ENCODE measurements at regions not wholly inside any gene's neighbourhood (a gene's known extent, or its start where the extent isn't known, plus 50 kb on each side); places are given as distances from the start of the nearest gene placed in this dataset.

GRCh38 chr6:15922510-15923250 is 206.2 kb upstream of the MYLIP start (continued):
- TF ChIP-seq ZBTB33 (IDR thresholded peaks at IDR 0.05; ENCODE audit: borderline replicate concordance, low read depth) (no peak), JUND (IDR thresholded peaks at IDR 0.05) (no peak; the same call in none of the 2 replicates), CHD2 (IDR thresholded peaks at IDR 0.05; ENCODE audit: low read length, partially characterized antibody) (no peak), RAD21 (IDR thresholded peaks at IDR 0.05; ENCODE audit: low read length) (no peak), EZH2phosphoT487 (IDR thresholded peaks at IDR 0.05; ENCODE audit: borderline replicate concordance, low read depth) (no peak), TCF12 (IDR thresholded peaks at IDR 0.05) (peak; percentile 95), SMC3 (IDR thresholded peaks at IDR 0.05; ENCODE audit: low read depth, low read length) (no peak), FOSL2 (IDR thresholded peaks at IDR 0.05; ENCODE audit: borderline replicate concordance, low read depth) (peak; percentile 51; the same call in 1 of the 2 replicates), IRF3 (IDR thresholded peaks at IDR 0.05; ENCODE audit: low read depth, low read length) (no peak), POLR2AphosphoS5 (IDR thresholded peaks at IDR 0.05; ENCODE audit: low read depth, low read length) (no peak)

- Histone ChIP-seq H4K20me1 (ENCODE audit: insufficient read depth) (no peaks in the 10 kb centered on the region), H3K27me3 (ENCODE audit: insufficient read depth) (no peaks in the 10 kb centered on the region), H3F3A (replicated peaks; ENCODE audit: insufficient read depth) (no peaks in the 10 kb centered on the region), H3K79me2 (ENCODE audit: insufficient read depth) (no peaks in the 10 kb centered on the region), H3K4me2 (no peak overlapping the region), H2AFZ (ENCODE audit: low read depth) (no peak overlapping the region), H3K36me3 (replicated peaks in 1 of 2; ENCODE audit: control insufficient read depth in 1 of 2, insufficient read depth in 2 of 2, low read length in 1 of 2) (no peaks in the 10 kb centered on the region), H3K9ac (no peak overlapping the region), H3K9me3 (no peaks in the 10 kb centered on the region), H3K27ac (ENCODE audit: low read depth in 2 of 2, low read length in 1 of 2) (no peak overlapping the region), H3K9me2 (no peaks in the 10 kb centered on the region), H3K4me1 (ENCODE audit: control insufficient read depth in 1 of 2, insufficient read depth in 2 of 2, low read depth in 1 of 2, low read length in 1 of 2) (peaks cover 0 to 5% of the 10 kb centered on the region in 2 experiments; a peak in 1 of 4 replicates), H3K4me3 (ENCODE audit: low read depth in 2 of 2, low read length in 1 of 2) (no peak overlapping the region)
- ChIA-PET POLR2A (no interaction called here), CTCF (interaction anchor here (1.1 to 2.2 kb wide), 2 partner anchors 13 to 207 kb away, joined by 3 to 6 read pairs; partner anchors contain the start of gene MYLIP)
- 77% methylated on average over 2 of the region's 2 CpGs for WGBS (ENCODE audit: low lambda C conversion rate)
- DNase-seq: no peak
- TF ChIP-seq POLR2AphosphoS5 (IDR thresholded peaks at IDR 0.05; ENCODE audit: low read depth, low read length): no peak
- no peak for TF ChIP-seq RAD21 (IDR thresholded peaks at IDR 0.05; ENCODE audit: low read length)
- TF ChIP-seq CHD2 (IDR thresholded peaks at IDR 0.05; ENCODE audit: low read length, partially characterized antibody): no peak
- TF ChIP-seq PBX3 (IDR thresholded peaks at IDR 0.05): no peak
- no peak for TF ChIP-seq ELF1 (IDR thresholded peaks at IDR 0.05)
- TF ChIP-seq MEF2A (IDR thresholded peaks at IDR 0.05; ENCODE audit: borderline replicate concordance, low read depth): no peak
- no peak for TF ChIP-seq TEAD4 (IDR thresholded peaks at IDR 0.05; ENCODE audit: borderline replicate concordance, insufficient read depth)
- no peak for TF ChIP-seq REST (IDR thresholded peaks at IDR 0.05; ENCODE audit: low read depth, low read length)
- no peak for TF ChIP-seq IRF3 (IDR thresholded peaks at IDR 0.05; ENCODE audit: low read depth, low read length)
- TF ChIP-seq YY1 (IDR thresholded peaks at IDR 0.05; ENCODE audit: low read depth): no peak
- no peak for TF ChIP-seq MXI1 (IDR thresholded peaks at IDR 0.05; ENCODE audit: low read depth, low read length)
- TF ChIP-seq SMC3 (IDR thresholded peaks at IDR 0.05; ENCODE audit: low read depth, low read length): no peak
- no peak for TF ChIP-seq GABPA (IDR thresholded peaks at IDR 0.05; ENCODE audit: low read depth)
These were observed 207.6 kb upstream of the MYLIP start for GRCh38 chr6:15921243-15921642.
